ENCODE measurements at regions not wholly inside any gene's neighbourhood (a gene's known extent, or its start where the extent isn't known, plus 50 kb on each side); places are given as distances from the start of the nearest gene placed in this dataset.

DNA sequence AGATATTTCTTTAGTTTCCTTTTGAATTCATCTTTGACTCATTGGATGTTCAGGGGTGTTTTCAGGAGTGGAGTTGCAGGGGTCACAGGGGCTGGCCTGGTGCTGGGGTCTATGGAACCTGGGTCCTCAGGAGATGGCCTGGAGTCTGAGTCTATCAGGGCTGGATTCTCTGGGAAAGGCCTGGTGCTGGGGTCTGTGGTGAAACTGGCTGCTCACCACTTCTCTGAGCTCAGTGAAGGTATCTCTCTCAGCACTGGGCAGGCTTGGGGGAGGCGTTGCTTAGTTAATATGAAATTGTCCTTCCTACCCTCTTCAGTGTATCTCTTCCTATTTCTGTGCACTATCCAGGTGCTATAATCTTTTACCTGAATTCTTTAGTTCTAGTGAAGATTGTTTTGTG is 83.1 kb upstream of the SLC24A3 start:
- ATAC-seq (no peak), DNase-seq (no peak)
- Histone ChIP-seq H3K27me3 (no peaks in the 10 kb centered on the region), H3K4me1 (no peaks in the 10 kb centered on the region), H3K4me3 (no peak overlapping the region), H3K9me3 (no peaks in the 10 kb centered on the region), H3K27ac (peak overlapping the region in 1 of 12 donors; percentile 21), H3K36me3 (no peaks in the 10 kb centered on the region)
- TF ChIP-seq, protein P1, sequence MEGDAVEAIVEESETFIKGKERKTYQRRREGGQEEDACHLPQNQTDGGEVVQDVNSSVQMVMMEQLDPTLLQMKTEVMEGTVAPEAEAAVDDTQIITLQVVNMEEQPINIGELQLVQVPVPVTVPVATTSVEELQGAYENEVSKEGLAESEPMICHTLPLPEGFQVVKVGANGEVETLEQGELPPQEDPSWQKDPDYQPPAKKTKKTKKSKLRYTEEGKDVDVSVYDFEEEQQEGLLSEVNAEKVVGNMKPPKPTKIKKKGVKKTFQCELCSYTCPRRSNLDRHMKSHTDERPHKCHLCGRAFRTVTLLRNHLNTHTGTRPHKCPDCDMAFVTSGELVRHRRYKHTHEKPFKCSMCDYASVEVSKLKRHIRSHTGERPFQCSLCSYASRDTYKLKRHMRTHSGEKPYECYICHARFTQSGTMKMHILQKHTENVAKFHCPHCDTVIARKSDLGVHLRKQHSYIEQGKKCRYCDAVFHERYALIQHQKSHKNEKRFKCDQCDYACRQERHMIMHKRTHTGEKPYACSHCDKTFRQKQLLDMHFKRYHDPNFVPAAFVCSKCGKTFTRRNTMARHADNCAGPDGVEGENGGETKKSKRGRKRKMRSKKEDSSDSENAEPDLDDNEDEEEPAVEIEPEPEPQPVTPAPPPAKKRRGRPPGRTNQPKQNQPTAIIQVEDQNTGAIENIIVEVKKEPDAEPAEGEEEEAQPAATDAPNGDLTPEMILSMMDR (IDR thresholded peaks at IDR 0.05): no peak
- TF ChIP-seq POLR2A (IDR thresholded peaks at IDR 0.05): no peak
- intact Hi-C loops (cut with DNase I): no loop called here
- 74 to 82% (median 79%) methylated on average over 1 of the region's 1 CpG for WGBS, 4 donors

DNA sequence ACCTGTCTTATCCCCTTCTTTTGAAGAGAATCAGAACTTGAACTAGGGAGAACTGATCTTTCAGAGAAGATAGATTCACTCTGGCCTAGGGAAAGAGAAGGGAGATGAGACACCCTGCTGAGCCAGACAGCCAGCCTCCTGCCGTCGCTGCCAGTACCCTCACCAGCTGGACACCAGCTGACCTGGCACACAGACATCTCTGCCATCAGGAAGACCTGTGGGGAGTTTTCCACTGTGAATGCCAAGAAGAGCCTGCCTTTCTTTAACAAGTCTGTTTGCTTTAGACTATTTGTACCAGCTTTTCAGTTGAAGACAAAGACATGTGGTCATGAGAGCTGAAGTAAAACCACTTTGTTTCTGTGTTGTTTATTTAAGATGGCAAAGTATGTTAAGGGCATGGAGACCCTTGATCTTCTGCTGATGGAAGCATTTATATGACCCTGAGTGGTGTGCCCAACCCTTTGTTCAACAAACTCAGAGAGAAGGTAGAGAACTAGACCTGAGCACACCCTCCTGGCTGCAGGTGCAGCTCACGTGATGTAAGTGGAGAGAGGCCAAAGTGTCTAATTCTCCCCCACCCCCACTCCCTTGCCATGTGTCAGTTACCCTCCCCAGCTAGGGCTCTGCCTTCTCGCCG is 82.3 kb upstream of the SLC24A3 start:
- TF ChIP-seq, protein P1 (IDR thresholded peaks at IDR 0.05): no peak
- TF ChIP-seq POLR2A (IDR thresholded peaks at IDR 0.05): no peak
- WGBS, 4 donors: 55 to 64% (median 63%) methylated on average over 5 of the region's 5 CpGs
- intact Hi-C loops (cut with DNase I): loop anchor here in 1 of 10 donors (10.0 kb wide), 1 partner anchor 935 kb away; no protein-coding TSS in a partner anchor
- DNase-seq: no peak
- H3K9me3 ChIP-seq: peaks cover 0 to 7% (median 0%) of the 10 kb centered on the region in 12 donors
- H3K36me3 ChIP-seq: no peaks in the 10 kb centered on the region
- H3K4me3 ChIP-seq: no peak overlapping the region
- H3K4me1 ChIP-seq: no peaks in the 10 kb centered on the region
- peak overlapping the region in 1 of 12 donors; percentile 21 for H3K27ac ChIP-seq
- no peaks in the 10 kb centered on the region for H3K27me3 ChIP-seq
- ATAC-seq: peak in 1 of 4 donors; percentile 39

DNA sequence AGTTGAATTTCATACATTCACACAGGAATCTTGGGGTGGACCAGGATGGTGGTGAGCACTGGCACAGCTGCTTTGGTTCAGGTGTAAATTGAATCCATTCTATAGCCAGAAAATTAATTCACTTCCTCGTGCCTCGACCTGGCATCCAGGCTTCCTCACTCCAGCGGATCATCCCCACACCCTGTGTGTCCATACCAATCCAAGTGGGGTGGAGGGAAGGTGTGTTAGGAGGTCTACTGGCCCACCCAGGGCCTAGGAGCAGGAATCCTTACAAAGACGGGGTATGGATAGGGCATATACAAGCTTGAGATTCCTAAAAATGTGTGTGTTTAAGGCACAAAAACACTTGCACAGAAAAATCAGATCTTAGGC is 81.8 kb upstream of the SLC24A3 start:
- Histone ChIP-seq H3K4me3 (no peak overlapping the region), H3K9me3 (peaks cover 0 to 10% (median 0%) of the 10 kb centered on the region in 12 donors), H3K36me3 (no peaks in the 10 kb centered on the region), H3K4me1 (no peaks in the 10 kb centered on the region), H3K27ac (peak overlapping the region in 1 of 12 donors; percentile 4), H3K27me3 (no peaks in the 10 kb centered on the region)
- DNase-seq: no peak
- intact Hi-C loops (cut with DNase I): loop anchor here in 1 of 10 donors (10.0 kb wide), 1 partner anchor 936 kb away; no protein-coding TSS in a partner anchor
- WGBS, 4 donors: 71 to 86% (median 77%) methylated on average over 4 of the region's 4 CpGs
- no peak for ATAC-seq
- TF ChIP-seq, protein P1 (IDR thresholded peaks at IDR 0.05): no peak
- no peak for TF ChIP-seq POLR2A (IDR thresholded peaks at IDR 0.05)

DNA sequence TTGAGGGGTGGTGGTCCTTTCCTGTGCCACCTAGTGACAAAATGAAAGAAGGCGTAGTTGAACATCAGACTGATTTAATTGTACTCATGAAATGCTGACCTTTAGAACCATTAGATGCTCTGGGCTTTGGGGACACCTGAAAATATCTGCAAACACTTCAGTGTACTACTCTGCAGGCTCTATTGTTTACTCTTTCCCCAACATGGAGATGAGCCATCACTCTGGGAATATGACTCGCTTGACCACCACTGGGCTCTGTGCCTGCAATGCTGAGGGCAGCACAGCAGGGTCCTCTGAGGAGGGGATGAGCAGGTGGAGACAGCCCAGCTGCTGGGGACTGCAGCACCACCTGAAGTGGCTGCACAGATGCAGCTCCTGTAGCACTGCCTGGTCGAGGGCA is 74.8 kb upstream of the SLC24A3 start:
- H3K27me3 ChIP-seq: no peaks in the 10 kb centered on the region
- WGBS, 4 donors: 71 to 79% (median 75%) methylated on average over 3 of the region's 3 CpGs
- no peak for TF ChIP-seq POLR2A (IDR thresholded peaks at IDR 0.05)
- TF ChIP-seq, protein P1 (IDR thresholded peaks at IDR 0.05): no peak
- intact Hi-C loops (cut with DNase I): loop anchor here in 1 of 10 donors (10.0 kb wide), 1 partner anchor 943 kb away; no protein-coding TSS in a partner anchor
- no peaks in the 10 kb centered on the region for H3K36me3 ChIP-seq
- H3K27ac ChIP-seq: no peak overlapping the region
- H3K4me3 ChIP-seq: no peak overlapping the region
- no peaks in the 10 kb centered on the region for H3K4me1 ChIP-seq
- no peak for ATAC-seq
- H3K9me3 ChIP-seq: peaks cover 0 to 12% (median 0%) of the 10 kb centered on the region in 12 donors
- no peak for DNase-seq

Measured in heart left ventricle (tissue), 16 donors.